SK-N-SH (cell line): ENCODE measurements at regions not wholly inside any gene's neighbourhood (a gene's known extent, or its start where the extent isn't known, plus 50 kb on each side); places are given as distances from the start of the nearest gene placed in this dataset.

Experiments used
- CTCF ChIA-PET: fragments of 300-600, 350-600 bp; formaldehyde crosslinking; extraction: SDS; loops from one replicate; lab custom pipeline; 2021; lab: Yijun Ruan, JAX
- POLR2A ChIA-PET: fragments of 350-600 bp; sonication (Branson Sonifier 250); formaldehyde crosslinking; extraction: SDS; loops from one replicate; lab custom pipeline; 2020; ENCODE audit warnings: antibody characterized with exemption, inconsistent platforms; lab: Yijun Ruan, JAX
- DNase-seq: peaks from one replicate; pipeline ENCODE4 v3.0.0; 2012
- H2AFZ ChIP-seq: fragments of 200-600 bp; sonication (generic); 2 replicates; pipeline ENCODE4 v1.8.1; 2016; ENCODE audit warnings: antibody characterized with exemption, mild to moderate bottlenecking, low read depth
- H3F3A ChIP-seq: fragments of 200-600 bp; sonication (generic); replicated peaks from 2 replicates; pipeline ENCODE3; 2016; ENCODE audit warnings: antibody characterized with exemption, mild to moderate bottlenecking; ENCODE audit not compliant: insufficient read depth
- H3K27ac ChIP-seq, 2 experiments: fragments of 200-500 bp in 1 of 2; fragments of 200-600 bp in 1 of 2; sonication (Bioruptor generic) in 1 of 2; sonication (generic), shearing (Covaris generic) in 1 of 2; 2 replicates each; pipeline versions ENCODE4 v1.5.1 to v1.6.1; 2014 to 2016; ENCODE audit warnings: low read depth in 2 of 2, inconsistent platforms in 1 of 2, low read length in 1 of 2, mild to moderate bottlenecking in 1 of 2, mixed read lengths in 1 of 2
- H3K27me3 ChIP-seq: fragments of 200-600 bp; sonication (generic), shearing (Covaris generic); 2 replicates; pipeline ENCODE4 v1.6.1; 2016; ENCODE audit warnings: mixed run types; ENCODE audit not compliant: insufficient read depth
- H3K36me3 ChIP-seq, 2 experiments: fragments of 200-500 bp in 1 of 2; fragments of 200-600 bp in 1 of 2; sonication (Bioruptor generic) in 1 of 2; sonication (generic) in 1 of 2; replicated peaks in 1 of 2; 2 replicates each; pipeline versions ENCODE3 to v1.5.1; 2014 to 2016; ENCODE audit warnings: low read length in 1 of 2, mild to moderate bottlenecking in 1 of 2; ENCODE audit not compliant: insufficient read depth in 2 of 2, control insufficient read depth in 1 of 2
- H3K4me1 ChIP-seq, 2 experiments: fragments of 200-500 bp in 1 of 2; fragments of 200-600 bp in 1 of 2; sonication (Bioruptor generic) in 1 of 2; sonication (generic), shearing (Covaris generic) in 1 of 2; 2 replicates each; pipeline versions ENCODE4 v1.5.1 to v1.6.1; 2014 to 2016; ENCODE audit warnings: low read depth in 1 of 2, low read length in 1 of 2, mixed run types in 1 of 2; ENCODE audit not compliant: insufficient read depth in 2 of 2, control insufficient read depth in 1 of 2
- H3K4me2 ChIP-seq: fragments of 200-600 bp; sonication (generic), shearing (Covaris generic); 2 replicates; pipeline ENCODE4 v1.6.1; 2017; ENCODE audit warnings: mixed run types
- H3K4me3 ChIP-seq, 2 experiments: fragments of 200-500 bp in 1 of 2; fragments of 200-600 bp in 1 of 2; sonication (Bioruptor generic) in 1 of 2; sonication (generic), shearing (Covaris generic) in 1 of 2; 2 replicates each; pipeline versions ENCODE4 v1.5.1 to v1.8.1; 2014 to 2016; ENCODE audit warnings: low read depth in 2 of 2, inconsistent platforms in 1 of 2, low read length in 1 of 2, mild to moderate bottlenecking in 1 of 2, mixed read lengths in 1 of 2, moderate library complexity in 1 of 2
- H3K79me2 ChIP-seq: fragments of 200-600 bp; sonication (generic); 2 replicates; pipeline ENCODE4 v1.8.1; 2017; ENCODE audit warnings: mild to moderate bottlenecking; ENCODE audit not compliant: insufficient read depth
- H3K9ac ChIP-seq: fragments of 200-600 bp; sonication (generic); 2 replicates; pipeline ENCODE4 v1.6.1; 2017; ENCODE audit warnings: mixed run types
- H3K9me2 ChIP-seq: fragments of 200-600 bp; sonication (generic); 2 replicates; pipeline ENCODE4 v1.6.1; 2017; ENCODE audit warnings: mixed run types
- H3K9me3 ChIP-seq: fragments of 200-600 bp; sonication (generic); 2 replicates; pipeline ENCODE4 v1.6.1; 2017; ENCODE audit warnings: mixed run types, mild to moderate bottlenecking, moderate library complexity
- H4K20me1 ChIP-seq: fragments of 200-600 bp; sonication (generic); 2 replicates; pipeline ENCODE4 v1.6.1; 2017; ENCODE audit warnings: mild to moderate bottlenecking, mixed run types; ENCODE audit not compliant: insufficient read depth
- CHD2 ChIP-seq: fragments of 150-350 bp; IDR thresholded peaks from 2 replicates; pipeline ENCODE4 v1.6.1; 2018; ENCODE audit warnings: low read length; ENCODE audit not compliant: partially characterized antibody
- MXI1 ChIP-seq: IDR thresholded peaks from 2 replicates; pipeline ENCODE4 v1.6.1; 2012; ENCODE audit warnings: mild to moderate bottlenecking, low read depth, low read length, improper control_type of control experiment
- NFIC ChIP-seq: IDR thresholded peaks from 2 replicates; pipeline ENCODE4 v1.4.0; 2012; ENCODE audit warnings: borderline replicate concordance
- POLR2AphosphoS5 ChIP-seq: IDR thresholded peaks from 2 replicates; pipeline ENCODE4 v1.6.1; 2012; ENCODE audit warnings: low read depth, low read length
- TEAD4 ChIP-seq: IDR thresholded peaks from 2 replicates; pipeline ENCODE4 v1.4.0; 2012; ENCODE audit warnings: mild to moderate bottlenecking, borderline replicate concordance; ENCODE audit not compliant: insufficient read depth
- YY1 ChIP-seq: IDR thresholded peaks from 2 replicates; pipeline ENCODE4 v1.4.0; 2012; ENCODE audit warnings: low read depth, mild to moderate bottlenecking
- WGBS: methylation state at CpG from one replicate; pipeline ENCODE4 v1.1.6; 2017; ENCODE audit warnings: low lambda C conversion rate; 5-methylcytosine and 5-hydroxymethylcytosine counted together
- TF ChIP-seq, protein P1 (sequence below): IDR thresholded peaks from 2 replicates; pipeline ENCODE4 v1.6.1; 2012; ENCODE audit warnings: mild to moderate bottlenecking, low read depth, low read length, moderate library complexity
- TF ChIP-seq, protein P2 (sequence below): fragments of 150-350 bp; IDR thresholded peaks from 2 replicates; pipeline ENCODE4 v1.6.1; 2016; ENCODE audit warnings: mild to moderate bottlenecking, low read depth, low read length
- TF ChIP-seq, protein P3 (sequence below): fragments of 200-600 bp; sonication (generic); IDR thresholded peaks from 2 replicates; pipeline ENCODE4 v1.6.1; 2017; ENCODE audit warnings: antibody characterized with exemption, mild to moderate bottlenecking, moderate library complexity

DNA sequence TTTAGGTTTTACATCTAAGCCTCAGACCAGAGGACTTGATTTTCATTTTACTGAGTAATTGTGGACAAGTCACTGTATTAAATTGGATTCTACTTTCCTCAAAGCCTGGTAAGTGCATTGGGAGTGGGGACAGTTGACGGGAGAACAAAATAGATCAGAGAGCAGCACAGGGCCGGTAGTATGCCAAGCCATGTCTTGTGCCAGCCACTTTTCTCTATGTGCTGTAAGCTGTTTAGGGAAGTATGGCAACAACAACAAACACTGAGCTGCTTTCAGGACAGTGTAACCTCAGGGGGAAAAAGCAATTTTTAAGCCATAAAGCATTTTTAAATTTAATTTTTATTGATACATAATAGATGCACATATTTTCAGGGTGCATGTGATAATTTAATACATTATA, 365.9 kb upstream of the IGFBP3 start (continued):
- TF ChIP-seq MXI1: no peak
- TF ChIP-seq NFIC: no peak
- TF ChIP-seq, protein P1, sequence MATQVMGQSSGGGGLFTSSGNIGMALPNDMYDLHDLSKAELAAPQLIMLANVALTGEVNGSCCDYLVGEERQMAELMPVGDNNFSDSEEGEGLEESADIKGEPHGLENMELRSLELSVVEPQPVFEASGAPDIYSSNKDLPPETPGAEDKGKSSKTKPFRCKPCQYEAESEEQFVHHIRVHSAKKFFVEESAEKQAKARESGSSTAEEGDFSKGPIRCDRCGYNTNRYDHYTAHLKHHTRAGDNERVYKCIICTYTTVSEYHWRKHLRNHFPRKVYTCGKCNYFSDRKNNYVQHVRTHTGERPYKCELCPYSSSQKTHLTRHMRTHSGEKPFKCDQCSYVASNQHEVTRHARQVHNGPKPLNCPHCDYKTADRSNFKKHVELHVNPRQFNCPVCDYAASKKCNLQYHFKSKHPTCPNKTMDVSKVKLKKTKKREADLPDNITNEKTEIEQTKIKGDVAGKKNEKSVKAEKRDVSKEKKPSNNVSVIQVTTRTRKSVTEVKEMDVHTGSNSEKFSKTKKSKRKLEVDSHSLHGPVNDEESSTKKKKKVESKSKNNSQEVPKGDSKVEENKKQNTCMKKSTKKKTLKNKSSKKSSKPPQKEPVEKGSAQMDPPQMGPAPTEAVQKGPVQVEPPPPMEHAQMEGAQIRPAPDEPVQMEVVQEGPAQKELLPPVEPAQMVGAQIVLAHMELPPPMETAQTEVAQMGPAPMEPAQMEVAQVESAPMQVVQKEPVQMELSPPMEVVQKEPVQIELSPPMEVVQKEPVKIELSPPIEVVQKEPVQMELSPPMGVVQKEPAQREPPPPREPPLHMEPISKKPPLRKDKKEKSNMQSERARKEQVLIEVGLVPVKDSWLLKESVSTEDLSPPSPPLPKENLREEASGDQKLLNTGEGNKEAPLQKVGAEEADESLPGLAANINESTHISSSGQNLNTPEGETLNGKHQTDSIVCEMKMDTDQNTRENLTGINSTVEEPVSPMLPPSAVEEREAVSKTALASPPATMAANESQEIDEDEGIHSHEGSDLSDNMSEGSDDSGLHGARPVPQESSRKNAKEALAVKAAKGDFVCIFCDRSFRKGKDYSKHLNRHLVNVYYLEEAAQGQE: no peak

DNA sequence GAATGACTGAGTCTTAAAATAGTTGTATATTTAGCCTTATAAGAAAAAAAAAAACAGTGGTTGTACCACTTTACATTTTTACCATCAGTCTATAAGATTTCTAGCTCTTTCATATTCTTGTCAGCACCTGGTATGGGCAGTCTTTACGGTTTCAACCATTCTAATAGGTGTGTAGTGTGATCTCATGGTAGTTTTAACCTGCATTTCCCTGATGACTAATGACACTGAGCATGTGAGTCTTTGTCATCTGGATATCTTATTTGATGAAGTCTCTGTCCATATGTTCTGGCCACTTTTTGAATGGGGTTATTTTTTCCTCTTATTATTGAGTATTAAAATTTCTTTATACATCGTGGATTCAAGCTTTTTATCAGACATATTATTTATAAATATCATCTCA, 365.3 kb upstream of the IGFBP3 start:
- H3F3A ChIP-seq: no peaks in the 10 kb centered on the region
- H3K9ac ChIP-seq: no peak overlapping the region
- no peak overlapping the region for H3K27ac ChIP-seq
- no peaks in the 10 kb centered on the region for H3K36me3 ChIP-seq
- no peak overlapping the region for H2AFZ ChIP-seq
- no peaks in the 10 kb centered on the region for H3K9me2 ChIP-seq
- H3K4me1 ChIP-seq: peaks cover 0 to 12% of the 10 kb centered on the region in 2 experiments; a peak in 3 of 4 replicates
- TF ChIP-seq YY1: no peak
- TF ChIP-seq CHD2: no peak
- TF ChIP-seq TEAD4: no peak
- TF ChIP-seq, protein P2, sequence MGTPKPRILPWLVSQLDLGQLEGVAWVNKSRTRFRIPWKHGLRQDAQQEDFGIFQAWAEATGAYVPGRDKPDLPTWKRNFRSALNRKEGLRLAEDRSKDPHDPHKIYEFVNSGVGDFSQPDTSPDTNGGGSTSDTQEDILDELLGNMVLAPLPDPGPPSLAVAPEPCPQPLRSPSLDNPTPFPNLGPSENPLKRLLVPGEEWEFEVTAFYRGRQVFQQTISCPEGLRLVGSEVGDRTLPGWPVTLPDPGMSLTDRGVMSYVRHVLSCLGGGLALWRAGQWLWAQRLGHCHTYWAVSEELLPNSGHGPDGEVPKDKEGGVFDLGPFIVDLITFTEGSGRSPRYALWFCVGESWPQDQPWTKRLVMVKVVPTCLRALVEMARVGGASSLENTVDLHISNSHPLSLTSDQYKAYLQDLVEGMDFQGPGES: no peak
- TF ChIP-seq NFIC: no peak
- TF ChIP-seq POLR2AphosphoS5: no peak
- TF ChIP-seq, protein P3, sequence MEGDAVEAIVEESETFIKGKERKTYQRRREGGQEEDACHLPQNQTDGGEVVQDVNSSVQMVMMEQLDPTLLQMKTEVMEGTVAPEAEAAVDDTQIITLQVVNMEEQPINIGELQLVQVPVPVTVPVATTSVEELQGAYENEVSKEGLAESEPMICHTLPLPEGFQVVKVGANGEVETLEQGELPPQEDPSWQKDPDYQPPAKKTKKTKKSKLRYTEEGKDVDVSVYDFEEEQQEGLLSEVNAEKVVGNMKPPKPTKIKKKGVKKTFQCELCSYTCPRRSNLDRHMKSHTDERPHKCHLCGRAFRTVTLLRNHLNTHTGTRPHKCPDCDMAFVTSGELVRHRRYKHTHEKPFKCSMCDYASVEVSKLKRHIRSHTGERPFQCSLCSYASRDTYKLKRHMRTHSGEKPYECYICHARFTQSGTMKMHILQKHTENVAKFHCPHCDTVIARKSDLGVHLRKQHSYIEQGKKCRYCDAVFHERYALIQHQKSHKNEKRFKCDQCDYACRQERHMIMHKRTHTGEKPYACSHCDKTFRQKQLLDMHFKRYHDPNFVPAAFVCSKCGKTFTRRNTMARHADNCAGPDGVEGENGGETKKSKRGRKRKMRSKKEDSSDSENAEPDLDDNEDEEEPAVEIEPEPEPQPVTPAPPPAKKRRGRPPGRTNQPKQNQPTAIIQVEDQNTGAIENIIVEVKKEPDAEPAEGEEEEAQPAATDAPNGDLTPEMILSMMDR: no peak
- 56% methylated on average over 2 of the region's 2 CpGs for WGBS
- no peaks in the 10 kb centered on the region for H4K20me1 ChIP-seq
- H3K4me2 ChIP-seq: no peak overlapping the region
- H3K9me3 ChIP-seq: no peaks in the 10 kb centered on the region
- ChIA-PET CTCF (interaction anchor here (0.6 to 2.5 kb wide), 5 partner anchors 8 to 369 kb away, joined by 3 to 9 read pairs (median 4); no protein-coding TSS in a partner anchor), POLR2A (no interaction called here)
- no peak overlapping the region for H3K4me3 ChIP-seq
- no peak for DNase-seq
- H3K27me3 ChIP-seq: no peaks in the 10 kb centered on the region
- no peaks in the 10 kb centered on the region for H3K79me2 ChIP-seq
